Fibroblast of lung (primary cell): ENCODE measurements at regions not wholly inside any gene's neighbourhood (a gene's known extent, or its start where the extent isn't known, plus 50 kb on each side); places are given as distances from the start of the nearest gene placed in this dataset.
A peak's percentile ranks its signal among the peaks of the same experiment; 100 is the strongest.

ENCODE experiments used
- DNase-seq, 2 donors: peaks; one replicate each; pipeline versions ENCODE4 v3.0.0 to v3.0.0-alpha.2; 2010; ENCODE audit warnings: low read depth in 2 of 2
- H2AFZ ChIP-seq: 2 replicates; pipeline ENCODE4 v1.5.1; 2012; ENCODE audit warnings: low read length, control low read depth, inconsistent platforms
- H3K27ac ChIP-seq: 2 replicates; pipeline ENCODE4 v1.5.1; 2011; ENCODE audit warnings: low read length, control low read depth; ENCODE audit not compliant: insufficient read depth
- H3K27me3 ChIP-seq: 2 replicates; pipeline ENCODE4 v1.5.1; 2011; ENCODE audit warnings: mild to moderate bottlenecking, low read length; ENCODE audit not compliant: control insufficient read depth, insufficient read depth
- H3K36me3 ChIP-seq: 2 replicates; pipeline ENCODE4 v1.5.1; 2011; ENCODE audit warnings: low read length; ENCODE audit not compliant: control insufficient read depth, insufficient read depth
- H3K4me1 ChIP-seq: 2 replicates; pipeline ENCODE4 v1.5.1; 2011; ENCODE audit warnings: low read length; ENCODE audit not compliant: control insufficient read depth, insufficient read depth; ENCODE audit errors: extremely low read depth
- H3K4me2 ChIP-seq: 2 replicates; pipeline ENCODE4 v1.5.1; 2011; ENCODE audit warnings: low read length, control low read depth; ENCODE audit not compliant: insufficient read depth; ENCODE audit errors: extremely low read depth
- H3K4me3 ChIP-seq, 4 experiments: fragments of 200-600 bp in 1 of 4; sonication (generic) in 1 of 4; replicated peaks in 1 of 4; 2 replicates each; pipeline ENCODE4 v1.5.1; 2011 to 2016; ENCODE audit warnings: low read length in 4 of 4, low read depth in 3 of 4, mild to moderate bottlenecking in 3 of 4, control low read depth in 2 of 4, inconsistent platforms in 1 of 4, mixed read lengths in 1 of 4; ENCODE audit not compliant: insufficient read depth in 1 of 4; ENCODE audit errors: control extremely low read depth in 1 of 4
- H3K79me2 ChIP-seq: 2 replicates; pipeline ENCODE4 v1.5.1; 2012; ENCODE audit warnings: mild to moderate bottlenecking, low read length, inconsistent platforms; ENCODE audit not compliant: control insufficient read depth, insufficient read depth
- H3K9ac ChIP-seq: 2 replicates; pipeline ENCODE4 v1.5.1; 2011; ENCODE audit warnings: mild to moderate bottlenecking, low read length, control low read depth; ENCODE audit not compliant: insufficient read depth
- H3K9me3 ChIP-seq: 2 replicates; pipeline ENCODE4 v1.5.1; 2012; ENCODE audit warnings: low read depth, low read length; ENCODE audit not compliant: control insufficient read depth, insufficient read depth
- H4K20me1 ChIP-seq: 2 replicates; pipeline ENCODE4 v1.5.1; 2011; ENCODE audit warnings: low read length; ENCODE audit not compliant: control insufficient read depth, insufficient read depth; ENCODE audit errors: extremely low read depth
- EZH2 ChIP-seq: IDR thresholded peaks from 2 replicates; pipeline ENCODE4 v1.5.1; 2012; ENCODE audit warnings: low read length, control low read depth, mild to moderate bottlenecking; ENCODE audit errors: missing control alignments
- TF ChIP-seq, protein P1 (sequence below), 2 donors: IDR thresholded peaks in 1 of 2; conservative IDR thresholded peaks in 1 of 2; 1 replicate in 1 of 2; 2 replicates in 1 of 2; pipeline ENCODE4 v1.5.1; 2011 to 2012; ENCODE audit warnings: low read length in 2 of 2, control low read depth in 1 of 2, inconsistent platforms in 1 of 2, low read depth in 1 of 2, mild to moderate bottlenecking in 1 of 2

- no peak overlapping the region for H2AFZ ChIP-seq
- no peak overlapping the region for H3K27ac ChIP-seq
- TF ChIP-seq, protein P1, sequence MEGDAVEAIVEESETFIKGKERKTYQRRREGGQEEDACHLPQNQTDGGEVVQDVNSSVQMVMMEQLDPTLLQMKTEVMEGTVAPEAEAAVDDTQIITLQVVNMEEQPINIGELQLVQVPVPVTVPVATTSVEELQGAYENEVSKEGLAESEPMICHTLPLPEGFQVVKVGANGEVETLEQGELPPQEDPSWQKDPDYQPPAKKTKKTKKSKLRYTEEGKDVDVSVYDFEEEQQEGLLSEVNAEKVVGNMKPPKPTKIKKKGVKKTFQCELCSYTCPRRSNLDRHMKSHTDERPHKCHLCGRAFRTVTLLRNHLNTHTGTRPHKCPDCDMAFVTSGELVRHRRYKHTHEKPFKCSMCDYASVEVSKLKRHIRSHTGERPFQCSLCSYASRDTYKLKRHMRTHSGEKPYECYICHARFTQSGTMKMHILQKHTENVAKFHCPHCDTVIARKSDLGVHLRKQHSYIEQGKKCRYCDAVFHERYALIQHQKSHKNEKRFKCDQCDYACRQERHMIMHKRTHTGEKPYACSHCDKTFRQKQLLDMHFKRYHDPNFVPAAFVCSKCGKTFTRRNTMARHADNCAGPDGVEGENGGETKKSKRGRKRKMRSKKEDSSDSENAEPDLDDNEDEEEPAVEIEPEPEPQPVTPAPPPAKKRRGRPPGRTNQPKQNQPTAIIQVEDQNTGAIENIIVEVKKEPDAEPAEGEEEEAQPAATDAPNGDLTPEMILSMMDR (conservative IDR thresholded peaks at IDR 0.05 in 1 of 2, IDR thresholded peaks at IDR 0.05 in 1 of 2; ENCODE audit: low read depth in 1 of 2, low read length in 2 of 2): no peak
- TF ChIP-seq EZH2: no peak
- no peaks in the 10 kb centered on the region for H3K9me3 ChIP-seq
- H3K9ac ChIP-seq: no peak overlapping the region
- no peaks in the 10 kb centered on the region for H3K36me3 ChIP-seq
- no peak for DNase-seq
- no peaks in the 10 kb centered on the region for H4K20me1 ChIP-seq
- H3K4me1 ChIP-seq: no peaks in the 10 kb centered on the region
- H3K27me3 ChIP-seq: no peaks in the 10 kb centered on the region
- no peaks in the 10 kb centered on the region for H3K79me2 ChIP-seq
- no peak overlapping the region for H3K4me3 ChIP-seq
- no peak overlapping the region for H3K4me2 ChIP-seq
These were observed 183.4 kb downstream of the TMEM38B start for GRCh38 chr9:105877721-105878120.

- Histone ChIP-seq H3K4me1 (no peaks in the 10 kb centered on the region), H3K4me2 (no peak overlapping the region), H3K9me3 (no peaks in the 10 kb centered on the region), H4K20me1 (no peaks in the 10 kb centered on the region), H3K79me2 (no peaks in the 10 kb centered on the region), H3K36me3 (no peaks in the 10 kb centered on the region), H3K9ac (no peak overlapping the region), H3K27me3 (no peaks in the 10 kb centered on the region), H3K4me3 (no peak overlapping the region), H3K27ac (no peak overlapping the region), H2AFZ (no peak overlapping the region)
- no peak for TF ChIP-seq EZH2
- TF ChIP-seq, protein P1 (conservative IDR thresholded peaks at IDR 0.05 in 1 of 2, IDR thresholded peaks at IDR 0.05 in 1 of 2; ENCODE audit: low read depth in 1 of 2, low read length in 2 of 2): no peak
- peak in 1 of 2 donors; percentile 2 for DNase-seq
These were observed 184.8 kb downstream of the TMEM38B start for GRCh38 chr9:105879181-105879580.

DNA sequence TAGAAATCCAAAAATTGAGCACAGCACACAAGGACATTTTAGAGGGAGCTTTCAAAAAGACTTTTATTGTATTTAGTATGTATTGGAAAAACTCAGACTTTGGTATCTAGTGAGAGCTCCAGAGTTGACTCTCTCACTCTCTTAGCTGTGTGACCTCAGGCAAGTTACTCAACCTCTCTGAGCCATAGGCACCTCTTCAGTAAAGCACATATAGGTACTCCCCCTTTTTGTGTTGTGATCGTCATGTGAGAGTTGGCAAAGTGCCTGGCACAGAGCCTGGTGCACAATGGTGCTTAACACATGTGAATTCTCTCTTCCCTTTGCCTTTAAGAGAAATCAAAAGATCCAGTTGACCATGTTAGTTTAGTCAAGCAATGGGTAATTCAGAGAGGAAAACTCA lies 186.2 kb downstream of the TMEM38B start:
- H3K4me1 ChIP-seq: no peaks in the 10 kb centered on the region
- H3K9me3 ChIP-seq: no peaks in the 10 kb centered on the region
- no peak overlapping the region for H3K9ac ChIP-seq
- TF ChIP-seq, protein P1 (conservative IDR thresholded peaks at IDR 0.05 in 1 of 2, IDR thresholded peaks at IDR 0.05 in 1 of 2; ENCODE audit: low read depth in 1 of 2, low read length in 2 of 2): no peak
- TF ChIP-seq EZH2: no peak
- no peaks in the 10 kb centered on the region for H3K36me3 ChIP-seq
- H3K27ac ChIP-seq: no peak overlapping the region
- no peak overlapping the region for H3K4me3 ChIP-seq
- H3K79me2 ChIP-seq: no peaks in the 10 kb centered on the region
- no peaks in the 10 kb centered on the region for H3K27me3 ChIP-seq
- H3K4me2 ChIP-seq: no peak overlapping the region
- DNase-seq: no peak
- no peak overlapping the region for H2AFZ ChIP-seq
- no peaks in the 10 kb centered on the region for H4K20me1 ChIP-seq
